CD4-positive, CD25-positive, alpha-beta regulatory T cell (primary cell): ENCODE measurements at regions not wholly inside any gene's neighbourhood (a gene's known extent, or its start where the extent isn't known, plus 50 kb on each side); places are given as distances from the start of the nearest gene placed in this dataset.

Experiments
- ATAC-seq, 2 donors: fragments of 150-1000 bp; cut with Tn5 transposase; one replicate each; pipeline ENCODE4 v1.10.0; 2021; ENCODE audit warnings: low read depth in 2 of 2, moderate number of reproducible peaks in 2 of 2, moderate library complexity in 1 of 2
- DNase-seq, 3 donors: peaks; one replicate each; pipeline versions ENCODE4 v3.0.0 to v3.0.0-alpha.2; 2012 to 2022; ENCODE audit warnings: mixed read lengths in 1 of 3
- H3K27ac ChIP-seq: one replicate; pipeline ENCODE4 v1.7.0; 2013; ENCODE audit warnings: mild to moderate bottlenecking, low read length; ENCODE audit not compliant: insufficient read depth, poor library complexity, severe bottlenecking
- H3K27me3 ChIP-seq: one replicate; pipeline ENCODE4 v1.7.0; 2013; ENCODE audit warnings: low read length; ENCODE audit not compliant: control insufficient read depth, insufficient read depth
- H3K36me3 ChIP-seq: one replicate; pipeline ENCODE4 v1.7.0; 2013; ENCODE audit warnings: mild to moderate bottlenecking, low read length, moderate library complexity; ENCODE audit not compliant: control insufficient read depth, insufficient read depth
- H3K4me1 ChIP-seq: 2 replicates; pipeline ENCODE4 v1.7.0; 2013; ENCODE audit warnings: mild to moderate bottlenecking, low read length; ENCODE audit not compliant: insufficient read depth, control insufficient read depth, poor library complexity, severe bottlenecking
- H3K4me3 ChIP-seq: one replicate; pipeline ENCODE4 v1.7.0; 2013; ENCODE audit warnings: low read depth, mild to moderate bottlenecking, low read length, moderate library complexity
- H3K9me3 ChIP-seq, 2 experiments: 1 replicate in 1 of 2; 2 replicates in 1 of 2; pipeline ENCODE4 v1.7.0; 2013; ENCODE audit warnings: low read length in 2 of 2, mild to moderate bottlenecking in 1 of 2, moderate library complexity in 1 of 2; ENCODE audit not compliant: control insufficient read depth in 2 of 2
- H3K27ac Mint-ChIP-seq, 3 donors: one replicate each; pipeline ENCODE4 v1.8.0; 2020 to 2022; ENCODE audit warnings: mild to moderate bottlenecking in 3 of 3, mixed read lengths in 3 of 3, moderate library complexity in 2 of 3
- H3K27me3 Mint-ChIP-seq: one replicate; pipeline ENCODE4 v1.8.0; 2022; ENCODE audit warnings: mild to moderate bottlenecking, mixed read lengths
- H3K36me3 Mint-ChIP-seq: one replicate; pipeline ENCODE4 v1.8.0; 2020; ENCODE audit warnings: mixed read lengths
- H3K4me1 Mint-ChIP-seq, 4 donors: one replicate each; pipeline ENCODE4 v1.8.0; 2020 to 2022; ENCODE audit warnings: mixed read lengths in 4 of 4, mild to moderate bottlenecking in 1 of 4
- H3K4me3 Mint-ChIP-seq, 4 donors: one replicate each; pipeline ENCODE4 v1.8.0; 2020 to 2022; ENCODE audit warnings: mild to moderate bottlenecking in 4 of 4, mixed read lengths in 4 of 4, moderate library complexity in 3 of 4
- H3K9me3 Mint-ChIP-seq, 7 donors: one replicate each; pipeline ENCODE4 v1.8.0; 2020 to 2022; ENCODE audit warnings: mixed read lengths in 7 of 7, mild to moderate bottlenecking in 3 of 7, moderate library complexity in 2 of 7

DNA sequence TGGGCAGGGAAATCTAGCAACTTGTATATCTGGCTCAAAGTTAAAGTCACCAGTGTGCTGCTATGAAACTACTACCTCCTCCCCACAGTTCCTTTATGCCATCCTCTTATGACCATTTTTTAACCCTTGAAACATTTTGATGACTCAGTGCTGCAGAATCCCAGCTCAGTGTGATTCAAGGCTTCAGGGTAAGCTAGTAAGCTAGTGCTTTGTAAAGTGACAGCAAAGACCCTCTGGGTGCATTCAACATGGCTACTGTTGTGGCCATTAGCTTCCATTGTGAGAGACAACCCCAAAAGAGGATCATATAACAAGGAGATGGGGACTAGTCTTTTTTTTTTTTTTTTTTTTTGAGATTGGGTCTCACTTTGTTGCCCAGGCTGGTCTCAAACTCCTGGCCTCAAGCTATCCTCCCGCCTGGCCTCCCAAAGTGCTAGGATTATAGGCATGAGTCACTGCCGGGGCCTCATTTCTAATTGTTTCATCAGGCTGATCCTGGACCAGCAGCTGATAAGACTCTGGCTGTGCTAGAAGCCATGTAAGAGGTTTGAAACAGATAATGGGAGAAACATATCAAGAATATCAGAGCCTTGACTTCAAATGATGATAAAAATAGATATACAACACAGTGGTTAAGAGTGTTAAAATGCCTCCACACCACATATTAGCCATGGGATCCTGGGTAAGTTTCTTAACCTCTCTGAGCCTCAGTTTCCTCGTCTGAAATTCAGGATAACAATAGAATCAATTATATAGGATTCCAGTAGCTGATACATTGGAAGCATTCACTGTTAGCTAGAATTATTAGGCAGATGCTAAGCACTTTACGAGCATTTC, 65.7 kb upstream of the RTN4 start:
- Histone ChIP-seq H3K9me3 (no peaks in the 10 kb centered on the region), H3K27me3 (no peaks in the 10 kb centered on the region), H3K4me3 (no peak overlapping the region), H3K36me3 (no peaks in the 10 kb centered on the region), H3K27ac (no peak overlapping the region), H3K4me1 (no peaks in the 10 kb centered on the region)
- no peaks in the 10 kb centered on the region for H3K9me3 Mint-ChIP-seq
- peaks cover 0 to 9% (median 2%) of the 10 kb centered on the region in 4 donors for H3K4me1 Mint-ChIP-seq
- no peak overlapping the region for H3K4me3 Mint-ChIP-seq
- DNase-seq (no peak), ATAC-seq (no peak)
- H3K27ac Mint-ChIP-seq: peak overlapping the region in 1 of 3 donors; percentile 53
- H3K36me3 Mint-ChIP-seq: no peaks in the 10 kb centered on the region
- peaks cover 7% of the 10 kb centered on the region for H3K27me3 Mint-ChIP-seq

DNA sequence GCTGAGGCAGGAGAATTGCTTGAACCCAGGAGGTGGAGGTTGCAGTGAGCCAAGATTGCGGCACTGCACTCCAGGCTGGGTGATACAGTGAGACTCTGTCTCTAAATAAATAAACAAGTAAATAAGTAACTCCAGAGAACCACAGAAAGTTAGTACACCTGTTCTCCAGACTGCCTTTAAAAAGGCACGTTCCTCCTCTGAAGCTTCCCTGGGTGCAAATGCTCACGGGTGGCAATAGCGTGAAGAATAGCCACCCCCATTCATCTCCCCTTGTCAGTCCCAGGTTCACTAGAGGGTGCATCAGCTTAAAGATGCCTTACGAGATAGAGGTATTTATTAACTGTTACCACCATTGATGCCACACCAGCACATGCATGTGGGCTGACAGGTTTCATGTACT, 64.3 kb upstream of the RTN4 start:
- Histone ChIP-seq H3K4me3 (no peak overlapping the region), H3K4me1 (no peaks in the 10 kb centered on the region), H3K9me3 (no peaks in the 10 kb centered on the region), H3K36me3 (no peaks in the 10 kb centered on the region), H3K27me3 (no peaks in the 10 kb centered on the region), H3K27ac (no peak overlapping the region)
- no peak overlapping the region for H3K27ac Mint-ChIP-seq
- peaks cover 7% of the 10 kb centered on the region for H3K27me3 Mint-ChIP-seq
- H3K4me1 Mint-ChIP-seq: peaks cover 0 to 9% (median 2%) of the 10 kb centered on the region in 4 donors
- H3K36me3 Mint-ChIP-seq: no peaks in the 10 kb centered on the region
- no peaks in the 10 kb centered on the region for H3K9me3 Mint-ChIP-seq
- DNase-seq (no peak), ATAC-seq (no peak)
- no peak overlapping the region for H3K4me3 Mint-ChIP-seq

DNA sequence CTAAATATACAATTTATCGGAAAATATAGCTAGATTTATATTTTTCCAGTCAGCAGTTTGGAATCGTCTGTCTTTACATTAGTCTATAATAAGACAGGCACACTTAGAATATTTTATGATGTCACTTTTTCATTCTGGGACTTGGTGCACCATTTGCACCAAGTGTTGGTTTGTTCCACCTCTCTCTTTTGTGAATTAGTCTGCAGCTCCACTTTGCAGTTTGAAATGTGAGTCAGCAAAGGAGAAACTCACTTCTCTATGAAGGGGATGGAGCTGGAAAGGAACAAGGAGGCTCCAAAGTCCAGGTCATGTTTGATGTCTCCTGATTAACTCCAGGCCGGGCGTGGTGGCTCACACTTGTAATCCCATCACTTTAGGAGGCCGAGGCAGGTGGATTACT, 63.8 kb upstream of the RTN4 start:
- Mint-ChIP-seq H3K27ac (no peak overlapping the region), H3K4me3 (no peak overlapping the region), H3K9me3 (no peaks in the 10 kb centered on the region), H3K27me3 (peaks cover 7% of the 10 kb centered on the region), H3K4me1 (peaks cover 0 to 7% (median 1%) of the 10 kb centered on the region in 4 donors), H3K36me3 (no peaks in the 10 kb centered on the region)
- Histone ChIP-seq H3K27ac (no peak overlapping the region), H3K36me3 (no peaks in the 10 kb centered on the region), H3K9me3 (no peaks in the 10 kb centered on the region), H3K4me3 (no peak overlapping the region), H3K4me1 (no peaks in the 10 kb centered on the region), H3K27me3 (no peaks in the 10 kb centered on the region)
- DNase-seq (no peak), ATAC-seq (no peak)

DNA sequence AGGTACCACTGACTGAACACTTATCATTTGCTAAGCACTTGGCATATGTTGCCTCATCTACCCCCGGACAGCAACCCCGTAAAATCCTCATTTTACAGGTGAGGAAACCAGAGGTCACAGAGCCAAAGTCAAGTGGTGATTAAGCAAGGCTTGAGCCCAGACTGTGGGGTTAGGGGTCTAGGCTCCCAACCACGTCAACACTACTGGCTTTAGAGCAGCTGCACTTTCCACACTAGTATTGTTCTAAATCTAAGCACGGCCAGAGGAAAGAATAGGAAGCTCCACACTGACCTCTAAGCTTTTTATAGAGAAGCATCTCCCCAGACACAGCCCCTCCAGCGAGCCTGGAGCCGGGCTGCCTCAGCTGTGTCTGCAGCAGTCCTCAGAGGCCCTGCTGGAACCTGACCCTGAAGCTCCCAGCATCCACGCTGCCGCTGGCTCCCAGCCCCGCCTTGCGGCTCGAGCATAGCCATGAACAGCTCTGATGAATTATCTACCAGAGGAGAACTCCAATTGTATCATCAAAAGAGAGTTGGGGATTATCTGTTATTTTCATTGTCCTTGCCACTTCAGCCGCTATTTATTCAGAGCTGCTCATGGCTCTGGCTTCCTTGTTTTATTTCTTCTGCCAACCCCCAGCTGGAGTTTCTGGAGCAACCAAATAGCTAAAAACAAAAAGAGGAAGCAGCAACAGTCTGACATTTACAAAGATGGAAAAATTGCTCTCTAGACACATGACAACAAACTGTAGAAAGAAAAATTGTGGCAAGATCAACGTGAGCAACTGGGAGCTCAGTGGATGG, 62.2 kb upstream of the RTN4 start:
- no peak overlapping the region for H3K4me3 Mint-ChIP-seq
- ATAC-seq: no peak
- peak overlapping the region in 2 of 3 donors; percentile 46 to 48 for H3K27ac Mint-ChIP-seq
- H3K36me3 ChIP-seq: no peaks in the 10 kb centered on the region
- H3K27me3 Mint-ChIP-seq: peaks cover 3% of the 10 kb centered on the region
- H3K9me3 ChIP-seq: no peaks in the 10 kb centered on the region
- H3K4me3 ChIP-seq: no peak overlapping the region
- no peak for DNase-seq
- no peaks in the 10 kb centered on the region for H3K36me3 Mint-ChIP-seq
- H3K9me3 Mint-ChIP-seq: no peaks in the 10 kb centered on the region
- H3K27me3 ChIP-seq: no peaks in the 10 kb centered on the region
- no peaks in the 10 kb centered on the region for H3K4me1 ChIP-seq
- H3K4me1 Mint-ChIP-seq: peaks cover 0 to 3% (median under 1%) of the 10 kb centered on the region in 4 donors
- H3K27ac ChIP-seq: no peak overlapping the region

DNA sequence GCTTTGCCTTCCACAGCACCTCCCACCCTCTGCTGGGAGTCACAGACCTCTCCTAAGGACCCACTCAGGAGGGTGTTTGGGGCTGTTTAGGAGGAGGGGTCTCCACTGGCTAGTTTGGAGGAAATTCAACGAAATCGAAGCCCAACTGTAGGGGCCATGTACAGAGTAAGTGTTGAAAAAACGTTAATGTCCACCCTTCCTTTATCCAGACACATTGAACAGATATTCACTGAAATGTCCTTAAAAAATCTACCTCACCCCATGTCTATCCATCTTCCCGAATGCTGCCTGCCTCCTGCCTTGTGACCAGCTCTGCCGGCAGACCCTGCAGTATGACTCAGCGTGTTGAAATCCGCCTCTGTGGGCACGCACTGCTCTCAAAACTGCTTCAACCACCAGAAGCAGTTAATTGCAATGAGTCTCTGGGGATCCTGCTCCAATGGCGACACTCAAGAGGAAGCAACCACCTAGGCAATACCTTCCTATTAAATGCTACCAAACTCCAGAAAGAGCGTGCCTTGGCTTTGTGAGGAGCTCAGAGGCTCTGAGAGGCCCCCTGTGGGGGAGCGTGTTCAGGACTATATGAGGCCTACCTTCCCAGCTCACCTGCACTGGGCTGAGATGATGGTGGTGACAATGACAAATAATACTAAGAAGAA, 61.4 kb upstream of the RTN4 start:
- no peak overlapping the region for H3K27ac ChIP-seq
- no peaks in the 10 kb centered on the region for H3K36me3 Mint-ChIP-seq
- H3K9me3 ChIP-seq: no peaks in the 10 kb centered on the region
- H3K27me3 Mint-ChIP-seq: no peaks in the 10 kb centered on the region
- no peak overlapping the region for H3K4me3 ChIP-seq
- no peak for ATAC-seq
- peaks cover 0 to 3% (median under 1%) of the 10 kb centered on the region in 4 donors for H3K4me1 Mint-ChIP-seq
- no peak for DNase-seq
- no peaks in the 10 kb centered on the region for H3K36me3 ChIP-seq
- H3K4me3 Mint-ChIP-seq: no peak overlapping the region
- H3K4me1 ChIP-seq: no peaks in the 10 kb centered on the region
- no peaks in the 10 kb centered on the region for H3K9me3 Mint-ChIP-seq
- H3K27me3 ChIP-seq: no peaks in the 10 kb centered on the region
- peak overlapping the region in 2 of 3 donors; percentile 48 to 74 for H3K27ac Mint-ChIP-seq

DNA sequence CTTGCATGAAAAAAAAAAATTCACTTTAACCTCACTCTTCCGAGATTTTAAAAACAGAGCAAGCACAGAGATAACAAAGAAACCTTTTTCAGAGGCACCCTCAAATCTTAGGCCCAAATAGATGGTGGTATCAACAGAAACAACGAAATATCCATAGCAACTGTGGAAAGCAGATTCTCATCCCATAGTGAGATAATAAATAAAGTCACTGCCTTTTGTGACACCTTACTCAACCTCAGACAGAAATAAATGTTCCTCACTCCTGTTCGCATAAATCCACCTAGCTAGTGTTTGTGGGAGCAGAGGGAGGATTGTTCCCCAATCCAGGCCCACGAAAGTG, 60.9 kb upstream of the RTN4 start:
- H3K36me3 ChIP-seq: no peaks in the 10 kb centered on the region
- no peaks in the 10 kb centered on the region for H3K36me3 Mint-ChIP-seq
- no peak overlapping the region for H3K27ac Mint-ChIP-seq
- no peaks in the 10 kb centered on the region for H3K9me3 Mint-ChIP-seq
- no peak for ATAC-seq
- H3K27me3 Mint-ChIP-seq: no peaks in the 10 kb centered on the region
- no peaks in the 10 kb centered on the region for H3K27me3 ChIP-seq
- DNase-seq: no peak
- peaks cover 0 to 3% (median under 1%) of the 10 kb centered on the region in 4 donors for H3K4me1 Mint-ChIP-seq
- H3K4me1 ChIP-seq: no peaks in the 10 kb centered on the region
- no peak overlapping the region for H3K4me3 Mint-ChIP-seq
- H3K27ac ChIP-seq: no peak overlapping the region
- H3K4me3 ChIP-seq: no peak overlapping the region
- no peaks in the 10 kb centered on the region for H3K9me3 ChIP-seq

DNA sequence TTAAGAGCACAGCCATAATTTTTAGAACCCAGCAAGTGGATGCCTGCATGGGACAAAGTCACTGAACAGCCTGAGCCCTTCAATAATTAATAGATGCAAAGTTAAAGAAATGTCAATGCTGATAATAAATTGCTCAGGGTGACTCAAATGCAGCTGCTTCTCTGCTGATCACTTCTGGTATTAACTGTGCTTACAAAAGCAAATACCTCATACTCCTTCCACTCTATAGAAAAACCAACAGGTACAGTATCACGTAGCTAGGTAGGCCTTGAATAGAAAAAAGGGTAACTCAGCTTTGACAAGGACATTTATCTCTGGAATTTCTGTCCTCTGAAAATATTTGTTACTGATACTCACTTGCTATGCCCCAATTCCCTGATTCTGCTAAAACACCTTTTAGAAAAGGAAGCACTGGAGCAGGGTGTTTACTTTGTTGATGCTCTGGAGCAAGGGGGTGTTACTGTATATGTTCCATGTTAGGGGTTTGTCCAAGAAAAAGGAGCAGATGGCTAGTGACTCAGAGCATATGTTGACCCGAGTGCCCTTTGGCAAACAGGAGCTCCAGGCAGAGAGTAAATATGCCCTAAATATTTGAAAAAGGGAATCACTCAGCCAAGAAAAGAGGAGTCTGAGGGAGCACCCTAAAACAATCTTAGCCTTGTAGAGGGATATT, 59.1 kb upstream of the RTN4 start:
- H3K4me1 ChIP-seq: no peaks in the 10 kb centered on the region
- H3K9me3 ChIP-seq: no peaks in the 10 kb centered on the region
- Mint-ChIP-seq H3K4me1 (peaks cover 0 to 3% (median 0%) of the 10 kb centered on the region in 4 donors), H3K9me3 (no peaks in the 10 kb centered on the region), H3K4me3 (no peak overlapping the region), H3K27me3 (no peaks in the 10 kb centered on the region), H3K27ac (peak overlapping the region in 1 of 3 donors; percentile 47), H3K36me3 (no peaks in the 10 kb centered on the region)
- H3K4me3 ChIP-seq: no peak overlapping the region
- no peaks in the 10 kb centered on the region for H3K27me3 ChIP-seq
- no peaks in the 10 kb centered on the region for H3K36me3 ChIP-seq
- DNase-seq (no peak), ATAC-seq (no peak)
- no peak overlapping the region for H3K27ac ChIP-seq
